Epithelial cell of proximal tubule (primary cell): ENCODE measurements at regions not wholly inside any gene's neighbourhood (a gene's known extent, or its start where the extent isn't known, plus 50 kb on each side); places are given as distances from the start of the nearest gene placed in this dataset.

Experiments
- DNase-seq: peaks from one replicate; pipeline ENCODE4 v3.0.0-alpha.2; 2011; ENCODE audit warnings: low read depth
- H3K4me3 ChIP-seq: 2 replicates; pipeline ENCODE4 v1.5.1; 2011; ENCODE audit warnings: low read depth, mild to moderate bottlenecking, low read length
- CTCF ChIP-seq: conservative IDR thresholded peaks from 2 replicates; pipeline ENCODE4 v1.5.1; 2012; ENCODE audit warnings: low read depth, mild to moderate bottlenecking, low read length

GRCh38 chr4:28177641-28178040 is 1317.0 kb downstream of the STIM2 start:
- H3K4me3 ChIP-seq = no peak overlapping the region
- no peak for DNase-seq
- no peak for TF ChIP-seq CTCF

GRCh38 chr4:28179126-28179525 is 1318.5 kb downstream of the STIM2 start:
- TF ChIP-seq CTCF = no peak
- H3K4me3 ChIP-seq = no peak overlapping the region
- DNase-seq = no peak

GRCh38 chr4:28209371-28209924 is 1348.8 kb downstream of the STIM2 start:
- no peak for TF ChIP-seq CTCF
- no peak for DNase-seq
- H3K4me3 ChIP-seq = no peak overlapping the region

GRCh38 chr4:28211676-28212470 is 1351.2 kb downstream of the STIM2 start:
- TF ChIP-seq CTCF = no peak
- no peak for DNase-seq
- no peak overlapping the region for H3K4me3 ChIP-seq

GRCh38 chr4:28221536-28221935 is 1360.9 kb downstream of the STIM2 start:
- DNase-seq = no peak
- H3K4me3 ChIP-seq = no peak overlapping the region
- no peak for TF ChIP-seq CTCF

GRCh38 chr4:28225050-28225449 is 1364.4 kb downstream of the STIM2 start:
- no peak overlapping the region for H3K4me3 ChIP-seq
- peak; percentile 26 for TF ChIP-seq CTCF
- no peak for DNase-seq

- TF ChIP-seq CTCF = no peak
- no peak overlapping the region for H3K4me3 ChIP-seq
- no peak for DNase-seq
These were observed 1365.2 kb downstream of the STIM2 start for GRCh38 chr4:28225689-28226353.
